ENCODE measurements at regions not wholly inside any gene's neighbourhood (a gene's known extent, or its start where the extent isn't known, plus 50 kb on each side); places are given as distances from the start of the nearest gene placed in this dataset.

DNA sequence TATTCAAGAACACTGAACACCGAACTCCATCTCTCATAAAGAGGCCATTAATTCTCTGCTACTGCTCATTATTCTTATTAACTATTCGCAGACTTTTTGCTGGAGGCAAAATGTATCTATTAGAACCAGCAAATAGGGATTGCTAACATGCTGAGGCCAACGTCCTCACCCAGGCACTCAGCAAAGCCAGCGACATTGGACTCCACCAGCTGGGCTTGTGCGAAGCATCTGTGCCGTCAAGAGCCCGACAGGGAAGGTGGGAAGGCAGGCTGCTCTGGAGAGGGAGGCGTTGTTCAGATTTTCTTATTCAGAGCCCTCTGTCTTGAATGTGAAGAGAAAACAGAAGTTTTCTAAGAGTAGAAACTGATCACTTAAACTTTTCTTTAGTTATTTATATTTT is 615.6 kb upstream of the KIRREL3 start:
- no peaks in the 10 kb centered on the region for H3K9me3 Mint-ChIP-seq
- TF ChIP-seq EZH2phosphoT487 (IDR thresholded peaks at IDR 0.05; ENCODE audit: unreplicated experiment): no peak
- TF ChIP-seq, protein P1, sequence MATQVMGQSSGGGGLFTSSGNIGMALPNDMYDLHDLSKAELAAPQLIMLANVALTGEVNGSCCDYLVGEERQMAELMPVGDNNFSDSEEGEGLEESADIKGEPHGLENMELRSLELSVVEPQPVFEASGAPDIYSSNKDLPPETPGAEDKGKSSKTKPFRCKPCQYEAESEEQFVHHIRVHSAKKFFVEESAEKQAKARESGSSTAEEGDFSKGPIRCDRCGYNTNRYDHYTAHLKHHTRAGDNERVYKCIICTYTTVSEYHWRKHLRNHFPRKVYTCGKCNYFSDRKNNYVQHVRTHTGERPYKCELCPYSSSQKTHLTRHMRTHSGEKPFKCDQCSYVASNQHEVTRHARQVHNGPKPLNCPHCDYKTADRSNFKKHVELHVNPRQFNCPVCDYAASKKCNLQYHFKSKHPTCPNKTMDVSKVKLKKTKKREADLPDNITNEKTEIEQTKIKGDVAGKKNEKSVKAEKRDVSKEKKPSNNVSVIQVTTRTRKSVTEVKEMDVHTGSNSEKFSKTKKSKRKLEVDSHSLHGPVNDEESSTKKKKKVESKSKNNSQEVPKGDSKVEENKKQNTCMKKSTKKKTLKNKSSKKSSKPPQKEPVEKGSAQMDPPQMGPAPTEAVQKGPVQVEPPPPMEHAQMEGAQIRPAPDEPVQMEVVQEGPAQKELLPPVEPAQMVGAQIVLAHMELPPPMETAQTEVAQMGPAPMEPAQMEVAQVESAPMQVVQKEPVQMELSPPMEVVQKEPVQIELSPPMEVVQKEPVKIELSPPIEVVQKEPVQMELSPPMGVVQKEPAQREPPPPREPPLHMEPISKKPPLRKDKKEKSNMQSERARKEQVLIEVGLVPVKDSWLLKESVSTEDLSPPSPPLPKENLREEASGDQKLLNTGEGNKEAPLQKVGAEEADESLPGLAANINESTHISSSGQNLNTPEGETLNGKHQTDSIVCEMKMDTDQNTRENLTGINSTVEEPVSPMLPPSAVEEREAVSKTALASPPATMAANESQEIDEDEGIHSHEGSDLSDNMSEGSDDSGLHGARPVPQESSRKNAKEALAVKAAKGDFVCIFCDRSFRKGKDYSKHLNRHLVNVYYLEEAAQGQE (IDR thresholded peaks at IDR 0.05; ENCODE audit: unreplicated experiment): no peak
- TF ChIP-seq CREB1 (CRISPR knock-in tag; IDR thresholded peaks at IDR 0.05; ENCODE audit: low read depth): no peak
- TF ChIP-seq, protein P2, sequence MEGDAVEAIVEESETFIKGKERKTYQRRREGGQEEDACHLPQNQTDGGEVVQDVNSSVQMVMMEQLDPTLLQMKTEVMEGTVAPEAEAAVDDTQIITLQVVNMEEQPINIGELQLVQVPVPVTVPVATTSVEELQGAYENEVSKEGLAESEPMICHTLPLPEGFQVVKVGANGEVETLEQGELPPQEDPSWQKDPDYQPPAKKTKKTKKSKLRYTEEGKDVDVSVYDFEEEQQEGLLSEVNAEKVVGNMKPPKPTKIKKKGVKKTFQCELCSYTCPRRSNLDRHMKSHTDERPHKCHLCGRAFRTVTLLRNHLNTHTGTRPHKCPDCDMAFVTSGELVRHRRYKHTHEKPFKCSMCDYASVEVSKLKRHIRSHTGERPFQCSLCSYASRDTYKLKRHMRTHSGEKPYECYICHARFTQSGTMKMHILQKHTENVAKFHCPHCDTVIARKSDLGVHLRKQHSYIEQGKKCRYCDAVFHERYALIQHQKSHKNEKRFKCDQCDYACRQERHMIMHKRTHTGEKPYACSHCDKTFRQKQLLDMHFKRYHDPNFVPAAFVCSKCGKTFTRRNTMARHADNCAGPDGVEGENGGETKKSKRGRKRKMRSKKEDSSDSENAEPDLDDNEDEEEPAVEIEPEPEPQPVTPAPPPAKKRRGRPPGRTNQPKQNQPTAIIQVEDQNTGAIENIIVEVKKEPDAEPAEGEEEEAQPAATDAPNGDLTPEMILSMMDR (conservative IDR thresholded peaks at IDR 0.05; ENCODE audit: low read depth in 2 of 2): no peak
- TF ChIP-seq, protein P3, sequence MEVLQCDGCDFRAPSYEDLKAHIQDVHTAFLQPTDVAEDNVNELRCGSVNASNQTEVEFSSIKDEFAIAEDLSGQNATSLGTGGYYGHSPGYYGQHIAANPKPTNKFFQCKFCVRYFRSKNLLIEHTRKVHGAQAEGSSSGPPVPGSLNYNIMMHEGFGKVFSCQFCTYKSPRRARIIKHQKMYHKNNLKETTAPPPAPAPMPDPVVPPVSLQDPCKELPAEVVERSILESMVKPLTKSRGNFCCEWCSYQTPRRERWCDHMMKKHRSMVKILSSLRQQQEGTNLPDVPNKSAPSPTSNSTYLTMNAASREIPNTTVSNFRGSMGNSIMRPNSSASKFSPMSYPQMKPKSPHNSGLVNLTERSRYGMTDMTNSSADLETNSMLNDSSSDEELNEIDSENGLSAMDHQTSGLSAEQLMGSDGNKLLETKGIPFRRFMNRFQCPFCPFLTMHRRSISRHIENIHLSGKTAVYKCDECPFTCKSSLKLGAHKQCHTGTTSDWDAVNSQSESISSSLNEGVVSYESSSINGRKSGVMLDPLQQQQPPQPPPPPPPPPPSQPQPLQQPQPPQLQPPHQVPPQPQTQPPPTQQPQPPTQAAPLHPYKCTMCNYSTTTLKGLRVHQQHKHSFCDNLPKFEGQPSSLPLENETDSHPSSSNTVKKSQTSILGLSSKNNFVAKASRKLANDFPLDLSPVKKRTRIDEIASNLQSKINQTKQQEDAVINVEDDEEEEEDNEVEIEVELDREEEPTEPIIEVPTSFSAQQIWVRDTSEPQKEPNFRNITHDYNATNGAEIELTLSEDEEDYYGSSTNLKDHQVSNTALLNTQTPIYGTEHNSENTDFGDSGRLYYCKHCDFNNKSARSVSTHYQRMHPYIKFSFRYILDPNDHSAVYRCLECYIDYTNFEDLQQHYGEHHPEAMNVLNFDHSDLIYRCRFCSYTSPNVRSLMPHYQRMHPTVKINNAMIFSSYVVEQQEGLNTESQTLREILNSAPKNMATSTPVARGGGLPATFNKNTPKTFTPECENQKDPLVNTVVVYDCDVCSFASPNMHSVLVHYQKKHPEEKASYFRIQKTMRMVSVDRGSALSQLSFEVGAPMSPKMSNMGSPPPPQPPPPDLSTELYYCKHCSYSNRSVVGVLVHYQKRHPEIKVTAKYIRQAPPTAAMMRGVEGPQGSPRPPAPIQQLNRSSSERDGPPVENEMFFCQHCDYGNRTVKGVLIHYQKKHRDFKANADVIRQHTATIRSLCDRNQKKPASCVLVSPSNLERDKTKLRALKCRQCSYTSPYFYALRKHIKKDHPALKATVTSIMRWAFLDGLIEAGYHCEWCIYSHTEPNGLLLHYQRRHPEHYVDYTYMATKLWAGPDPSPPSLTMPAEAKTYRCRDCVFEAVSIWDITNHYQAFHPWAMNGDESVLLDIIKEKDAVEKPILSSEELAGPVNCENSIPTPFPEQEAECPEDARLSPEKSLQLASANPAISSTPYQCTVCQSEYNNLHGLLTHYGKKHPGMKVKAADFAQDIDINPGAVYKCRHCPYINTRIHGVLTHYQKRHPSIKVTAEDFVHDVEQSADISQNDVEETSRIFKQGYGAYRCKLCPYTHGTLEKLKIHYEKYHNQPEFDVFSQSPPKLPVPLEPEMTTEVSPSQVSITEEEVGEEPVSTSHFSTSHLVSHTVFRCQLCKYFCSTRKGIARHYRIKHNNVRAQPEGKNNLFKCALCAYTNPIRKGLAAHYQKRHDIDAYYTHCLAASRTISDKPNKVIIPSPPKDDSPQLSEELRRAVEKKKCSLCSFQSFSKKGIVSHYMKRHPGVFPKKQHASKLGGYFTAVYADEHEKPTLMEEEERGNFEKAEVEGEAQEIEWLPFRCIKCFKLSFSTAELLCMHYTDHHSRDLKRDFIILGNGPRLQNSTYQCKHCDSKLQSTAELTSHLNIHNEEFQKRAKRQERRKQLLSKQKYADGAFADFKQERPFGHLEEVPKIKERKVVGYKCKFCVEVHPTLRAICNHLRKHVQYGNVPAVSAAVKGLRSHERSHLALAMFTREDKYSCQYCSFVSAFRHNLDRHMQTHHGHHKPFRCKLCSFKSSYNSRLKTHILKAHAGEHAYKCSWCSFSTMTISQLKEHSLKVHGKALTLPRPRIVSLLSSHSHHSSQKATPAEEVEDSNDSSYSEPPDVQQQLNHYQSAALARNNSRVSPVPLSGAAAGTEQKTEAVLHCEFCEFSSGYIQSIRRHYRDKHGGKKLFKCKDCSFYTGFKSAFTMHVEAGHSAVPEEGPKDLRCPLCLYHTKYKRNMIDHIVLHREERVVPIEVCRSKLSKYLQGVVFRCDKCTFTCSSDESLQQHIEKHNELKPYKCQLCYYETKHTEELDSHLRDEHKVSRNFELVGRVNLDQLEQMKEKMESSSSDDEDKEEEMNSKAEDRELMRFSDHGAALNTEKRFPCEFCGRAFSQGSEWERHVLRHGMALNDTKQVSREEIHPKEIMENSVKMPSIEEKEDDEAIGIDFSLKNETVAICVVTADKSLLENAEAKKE (CRISPR knock-in tag; IDR thresholded peaks at IDR 0.05): no peak
- no peak for TF ChIP-seq ZNF331 (CRISPR knock-in tag; IDR thresholded peaks at IDR 0.05; ENCODE audit: low read depth)
- TF ChIP-seq EZH2 (IDR thresholded peaks at IDR 0.05; ENCODE audit: low read depth, unreplicated experiment): no peak
- no peak for TF ChIP-seq JUNB (IDR thresholded peaks at IDR 0.05; ENCODE audit: unreplicated experiment)
- TF ChIP-seq STAT1 (IDR thresholded peaks at IDR 0.05; ENCODE audit: unreplicated experiment): no peak
- no peak for TF ChIP-seq ZNF114 (CRISPR knock-in tag; IDR thresholded peaks at IDR 0.05)
- TF ChIP-seq, protein P4, sequence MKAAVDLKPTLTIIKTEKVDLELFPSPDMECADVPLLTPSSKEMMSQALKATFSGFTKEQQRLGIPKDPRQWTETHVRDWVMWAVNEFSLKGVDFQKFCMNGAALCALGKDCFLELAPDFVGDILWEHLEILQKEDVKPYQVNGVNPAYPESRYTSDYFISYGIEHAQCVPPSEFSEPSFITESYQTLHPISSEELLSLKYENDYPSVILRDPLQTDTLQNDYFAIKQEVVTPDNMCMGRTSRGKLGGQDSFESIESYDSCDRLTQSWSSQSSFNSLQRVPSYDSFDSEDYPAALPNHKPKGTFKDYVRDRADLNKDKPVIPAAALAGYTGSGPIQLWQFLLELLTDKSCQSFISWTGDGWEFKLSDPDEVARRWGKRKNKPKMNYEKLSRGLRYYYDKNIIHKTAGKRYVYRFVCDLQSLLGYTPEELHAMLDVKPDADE (IDR thresholded peaks at IDR 0.05): no peak
- TF ChIP-seq POLR2AphosphoS5 (IDR thresholded peaks at IDR 0.05; ENCODE audit: low read depth): no peak
- no peak for TF ChIP-seq NANOG (IDR thresholded peaks at IDR 0.05; ENCODE audit: borderline replicate concordance)
- peaks cover 16% of the 10 kb centered on the region for H3K4me1 Mint-ChIP-seq
- H4K20me1 ChIP-seq (replicated peaks; ENCODE audit: insufficient read depth): no peaks in the 10 kb centered on the region
- H3F3A ChIP-seq (replicated peaks; ENCODE audit: low read depth): no peaks in the 10 kb centered on the region
- H3K9me2 ChIP-seq (ENCODE audit: insufficient read depth): peaks cover 9% of the 10 kb centered on the region; the same call in 1 of the 2 replicates
- no peaks in the 10 kb centered on the region for H3K27me3 Mint-ChIP-seq (ENCODE audit: insufficient read depth, low read depth, poor library complexity)
- no peak overlapping the region for H3K4me3 Mint-ChIP-seq
- ATAC-seq: no peak
- H3K27ac Mint-ChIP-seq: no peak overlapping the region
- H3K36me3 Mint-ChIP-seq (ENCODE audit: low read depth): no peaks in the 10 kb centered on the region; the same call in 2 of the 3 replicates
- no peaks in the 10 kb centered on the region for H3K27me3 ChIP-seq (ENCODE audit: insufficient read depth)
- no peaks in the 10 kb centered on the region for H3K36me3 ChIP-seq (ENCODE audit: insufficient read depth)
- no peaks in the 10 kb centered on the region for H3K79me2 ChIP-seq (replicated peaks; ENCODE audit: insufficient read depth)
- no peak overlapping the region for H3K4me2 ChIP-seq
- no peaks in the 10 kb centered on the region; the same call in 1 of the 2 replicates for H3K4me1 ChIP-seq (ENCODE audit: insufficient read depth)
- H3K27ac ChIP-seq (ENCODE audit: low read depth): no peak overlapping the region
- no peak overlapping the region for H2AFZ ChIP-seq
- DNase-seq (ENCODE audit: low spot score): no peak
- no peak overlapping the region for H3K4me3 ChIP-seq

All from GM23338 (cell line).